ENCODE measurements at regions not wholly inside any gene's neighbourhood (a gene's known extent, or its start where the extent isn't known, plus 50 kb on each side); places are given as distances from the start of the nearest gene placed in this dataset.

- DNase-seq (ENCODE audit: low read depth in 4 of 4, low spot score in 3 of 4): no peak
Measured at GRCh38 chr2:152815634-152816257, 97.3 kb downstream of the ARL6IP6 start.

- DNase-seq (ENCODE audit: low read depth in 4 of 4, low spot score in 3 of 4): no peak
Measured at GRCh38 chr2:152814475-152815030, 96.1 kb downstream of the ARL6IP6 start.

- no peak for DNase-seq (ENCODE audit: low read depth in 4 of 4, low spot score in 3 of 4)
Measured at GRCh38 chr2:152813351-152813750, 94.9 kb downstream of the ARL6IP6 start.
